Stimulated activated naive CD4-positive, alpha-beta T cell (primary cell): ENCODE measurements at regions not wholly inside any gene's neighbourhood (a gene's known extent, or its start where the extent isn't known, plus 50 kb on each side); places are given as distances from the start of the nearest gene placed in this dataset.

Experiments
- DNase-seq, 6 experiments: peaks; one replicate each; lab custom pipeline; 2025; lab: John Stamatoyannopoulos, UW

DNA sequence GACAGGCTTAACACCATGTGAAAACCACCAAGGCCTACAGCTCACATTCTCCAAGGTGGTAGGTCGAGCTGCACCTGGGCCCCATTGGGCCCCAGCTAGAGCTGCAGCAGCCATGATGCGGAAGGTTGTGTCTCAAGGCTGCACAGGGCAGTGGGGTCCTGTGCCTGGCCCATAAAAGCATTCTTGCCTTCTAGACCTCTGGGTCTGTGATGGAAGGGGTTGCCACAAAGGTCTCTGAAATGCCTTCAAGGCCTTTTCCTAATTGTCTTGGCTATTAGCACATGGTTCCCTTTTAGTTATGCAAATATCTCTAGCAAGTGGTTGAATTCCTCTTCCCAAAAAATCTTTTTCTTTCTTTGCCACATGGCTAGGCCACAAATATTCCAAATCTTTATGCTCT is 52.5 kb upstream of the C11orf58 start:
- no peak for DNase-seq

DNA sequence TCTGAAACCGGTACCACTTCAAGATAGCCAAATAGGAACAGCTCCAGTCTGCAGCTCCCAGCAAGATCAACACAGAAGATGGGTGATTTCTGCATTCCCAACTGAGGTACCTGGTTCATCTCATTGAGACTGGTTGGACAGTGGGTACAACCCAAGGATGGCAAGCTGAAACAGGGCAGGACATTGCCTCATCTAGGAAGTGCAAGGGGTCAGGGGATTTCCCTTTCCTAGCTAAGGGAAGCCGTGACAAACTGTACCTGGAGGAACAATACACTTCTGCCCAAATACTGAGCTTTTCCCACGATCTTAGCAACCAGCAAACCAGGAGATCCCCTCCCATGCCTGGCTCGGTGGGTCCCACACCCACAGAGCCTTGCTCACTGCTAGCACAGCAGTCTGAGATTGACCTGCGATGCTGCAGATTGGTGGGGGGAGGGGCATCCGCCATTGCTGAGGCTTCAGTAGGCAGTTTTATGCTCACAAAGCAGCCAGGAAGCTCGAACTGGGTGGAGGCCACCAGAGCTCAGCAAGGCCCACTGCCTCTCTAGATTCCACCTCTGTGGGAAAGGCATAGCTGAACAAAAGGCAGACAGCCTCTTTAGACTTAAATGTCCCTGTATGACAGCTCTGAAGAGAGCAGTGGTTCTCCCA is 59.9 kb upstream of the C11orf58 start:
- no peak for DNase-seq

DNA sequence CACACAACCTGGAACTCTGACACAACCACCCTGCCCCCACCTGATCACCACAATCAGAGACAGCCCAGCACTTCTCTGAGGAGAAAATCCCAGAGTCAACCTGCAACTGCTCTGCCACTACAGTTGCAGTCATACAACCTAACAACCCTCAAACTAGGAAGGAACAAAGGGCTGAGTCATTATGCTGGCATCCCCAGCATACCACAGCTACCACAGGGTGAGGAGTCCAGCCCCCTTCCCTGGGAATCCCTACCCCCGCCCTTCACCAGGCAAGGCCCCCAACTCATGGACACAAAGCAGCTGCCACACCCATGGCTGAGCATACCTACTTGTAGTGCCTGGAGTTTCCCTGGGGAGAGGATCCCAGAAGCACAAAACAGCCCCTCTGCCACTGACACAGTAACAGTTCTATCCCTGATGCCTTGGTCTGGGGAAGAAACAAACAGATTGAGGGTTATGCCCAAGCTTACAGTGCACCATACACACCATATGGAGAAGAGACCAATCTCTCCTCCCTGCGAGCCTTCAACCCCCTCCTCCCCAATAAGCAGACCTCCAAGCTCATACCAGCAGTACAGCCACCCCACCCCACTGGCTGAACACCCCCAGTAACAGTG is 68.5 kb upstream of the C11orf58 start:
- DNase-seq: no peak

DNA sequence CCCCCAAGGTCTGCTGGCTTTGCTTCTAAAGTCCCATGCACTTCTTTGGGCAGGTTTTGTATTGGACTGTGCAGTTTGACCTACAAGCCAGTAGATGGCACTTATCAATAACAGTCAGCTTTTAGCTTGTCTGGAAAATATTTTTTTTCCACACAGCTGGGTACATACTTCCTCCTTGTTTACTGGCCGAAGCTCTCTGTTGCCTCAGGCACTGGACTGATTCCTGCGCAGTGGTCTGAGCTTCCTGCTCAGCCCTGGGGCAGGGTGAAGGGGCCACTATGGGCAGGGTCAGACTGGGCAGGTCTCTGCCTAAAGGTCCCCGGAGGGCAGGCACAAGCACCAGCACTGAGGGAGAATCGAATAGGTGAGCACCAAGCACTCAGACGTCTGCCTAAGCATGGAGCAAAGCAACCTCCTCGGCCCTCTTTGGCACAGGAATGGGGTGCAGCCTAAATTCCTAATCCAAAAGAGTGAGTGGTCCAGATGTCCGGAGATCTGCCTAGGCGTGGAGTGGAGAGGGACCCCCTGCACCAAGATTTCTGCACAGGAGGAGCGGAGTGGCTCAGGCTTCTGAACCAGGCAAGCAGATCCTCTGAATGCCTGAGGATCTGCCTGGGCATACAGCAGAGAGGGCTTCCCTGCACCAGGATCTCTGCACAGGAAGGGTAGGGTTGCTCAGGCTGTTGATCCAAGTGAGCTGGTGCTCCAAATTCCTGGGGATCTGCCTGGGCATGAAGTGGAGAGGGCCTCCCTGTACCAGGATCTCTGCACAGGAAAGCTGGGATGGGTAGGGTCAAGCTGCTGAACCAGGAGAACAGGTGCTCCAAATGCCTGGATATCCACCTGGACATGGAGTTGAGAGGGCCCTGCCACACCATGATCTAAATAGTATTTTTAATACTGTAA is 105.9 kb upstream of the C11orf58 start:
- DNase-seq: no peak

DNA sequence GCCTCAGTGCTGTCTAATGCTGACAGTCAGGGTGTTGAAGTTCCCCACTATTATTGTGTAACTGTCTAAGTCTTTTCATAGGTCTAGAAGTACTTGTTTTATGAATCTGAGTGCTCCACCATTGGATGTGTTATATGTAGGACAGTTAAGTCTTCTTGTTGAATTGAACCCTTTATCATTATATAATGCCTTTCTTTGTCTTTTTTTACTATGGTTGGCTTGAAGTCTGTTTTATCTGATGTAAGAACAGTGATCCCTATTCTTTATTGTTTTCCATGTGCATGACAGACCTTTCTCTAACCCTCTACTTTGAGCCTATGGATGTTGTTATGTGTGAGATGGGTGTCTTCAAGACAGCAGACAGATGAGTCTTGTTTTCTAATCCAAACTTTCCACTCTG is 107.8 kb upstream of the C11orf58 start:
- DNase-seq: no peak

DNA sequence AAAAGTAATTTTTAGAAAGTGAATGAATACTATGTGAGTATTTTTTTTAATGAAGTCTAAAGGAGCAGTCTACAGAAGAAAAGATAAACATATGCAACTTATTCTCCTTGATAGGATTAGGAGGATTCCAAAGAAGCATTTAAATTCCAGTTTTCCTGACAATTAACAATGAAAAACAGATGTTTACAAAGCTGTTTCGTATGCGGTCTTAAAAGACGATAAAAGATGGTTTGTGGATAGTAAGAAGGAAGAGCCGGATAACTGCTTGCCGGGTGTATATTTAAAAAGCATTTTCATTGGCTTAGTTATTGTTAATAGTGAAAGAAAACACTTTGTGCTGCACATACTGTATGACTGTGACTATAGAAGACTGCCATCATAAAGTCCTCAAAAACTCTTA is 120.0 kb upstream of the C11orf58 start:
- DNase-seq: no peak

DNA sequence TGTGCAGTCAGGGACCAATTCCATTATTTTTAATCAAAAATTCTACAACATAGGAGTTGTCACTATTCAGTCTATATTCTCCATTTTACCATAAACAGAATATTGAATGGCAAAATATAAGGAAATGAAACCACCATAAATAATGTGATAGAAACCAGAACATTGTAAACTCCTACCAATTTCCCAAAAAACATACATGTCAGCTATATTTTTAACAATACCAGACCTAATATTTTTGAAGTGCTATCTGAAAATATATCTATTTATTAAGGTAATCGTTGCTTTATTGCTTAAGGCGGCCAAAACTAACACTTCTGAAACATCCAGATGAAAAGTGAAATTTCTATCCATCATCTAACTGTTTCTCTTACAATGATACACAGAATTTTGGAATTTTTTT is 123.0 kb upstream of the C11orf58 start:
- DNase-seq: no peak

DNA sequence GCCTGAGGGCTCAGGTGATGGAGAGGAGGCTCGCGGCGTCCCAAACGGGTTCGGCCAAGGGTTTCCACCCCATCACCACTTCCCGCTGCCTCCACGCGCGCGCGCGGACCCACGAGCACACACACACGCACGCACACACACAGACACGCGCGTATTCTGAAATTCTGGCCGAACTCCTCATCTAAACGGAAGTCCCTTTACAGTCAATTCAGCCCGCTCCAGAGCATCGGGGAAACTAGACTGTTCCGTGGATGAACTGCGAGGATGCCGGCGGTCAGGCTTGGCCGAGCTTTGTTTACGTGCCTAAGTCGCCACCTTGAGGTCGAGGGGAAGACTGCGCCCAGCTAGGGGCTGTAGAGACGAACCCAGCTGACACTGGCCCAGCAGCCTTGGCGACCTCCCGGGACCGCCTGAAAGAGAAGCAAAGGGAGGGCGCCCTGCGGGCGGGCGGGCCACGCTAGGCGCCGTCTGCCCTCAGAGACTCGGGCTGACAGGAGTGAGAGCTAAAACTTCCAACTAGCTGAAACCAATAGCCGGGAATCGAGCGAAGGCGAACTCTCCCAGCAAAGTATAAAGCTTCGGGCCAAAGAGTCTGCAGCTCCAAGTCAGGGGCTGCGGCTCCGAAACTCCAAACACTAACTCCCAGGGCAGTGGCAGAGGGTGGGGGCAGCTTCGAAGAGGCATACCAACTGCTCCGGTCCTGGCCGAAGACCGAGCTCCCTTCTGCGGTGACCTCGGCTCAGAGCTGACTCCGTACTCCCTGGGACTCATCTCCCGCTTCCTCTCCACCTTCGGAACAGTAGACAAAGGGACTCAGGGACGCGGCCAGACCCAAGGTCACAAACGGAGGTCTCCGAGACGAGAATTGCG is 124.7 kb upstream of the C11orf58 start:
- DNase-seq: peak; percentile 5 to 35 (median 20)

DNA sequence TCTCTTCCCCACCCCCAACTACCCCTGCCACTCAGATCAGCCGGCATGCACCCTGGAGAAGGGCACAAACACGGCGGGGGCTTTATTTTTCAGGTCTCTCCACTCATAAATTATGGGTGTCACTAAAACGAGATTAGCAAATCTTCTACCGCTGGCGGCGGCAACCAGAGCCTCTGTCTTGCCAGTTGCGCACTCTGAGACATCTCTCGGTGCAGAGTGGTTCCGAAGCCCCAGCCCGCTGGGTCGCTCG is 125.3 kb upstream of the C11orf58 start:
- peak in 1 of 6 experiments; percentile 23 for DNase-seq

DNA sequence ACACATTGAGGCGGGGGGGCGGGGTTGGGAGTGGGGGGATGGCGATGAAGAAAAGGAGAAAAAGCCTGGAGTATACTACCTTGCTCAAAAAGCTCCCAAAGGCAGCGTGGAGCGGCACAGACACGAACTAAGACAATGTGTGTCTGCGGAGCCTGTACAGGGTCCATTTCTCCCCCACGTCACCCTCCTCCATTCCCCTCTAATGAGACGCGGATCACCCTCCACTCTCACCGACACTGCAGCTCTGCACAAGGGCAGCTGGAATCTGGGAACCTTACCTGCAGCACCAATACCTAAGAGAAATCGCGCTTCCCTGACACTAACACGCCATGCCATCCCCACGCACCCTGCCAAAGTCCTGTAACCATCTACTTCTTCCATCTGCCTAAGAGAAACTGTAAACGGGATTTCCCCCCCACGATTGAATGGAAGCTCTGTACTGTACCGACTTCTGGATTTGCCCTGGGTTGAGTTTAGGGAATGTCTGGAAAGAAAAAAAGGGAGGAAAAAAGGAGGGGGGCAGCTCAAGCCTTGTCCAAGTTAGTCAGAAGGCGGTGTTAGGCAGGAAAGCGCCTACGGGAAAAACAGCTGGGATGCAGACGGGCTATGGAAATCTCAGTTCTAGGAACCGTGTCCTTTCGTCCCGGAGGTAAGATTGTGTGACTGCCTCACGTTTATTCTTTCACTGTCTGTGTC is 125.7 kb upstream of the C11orf58 start:
- DNase-seq: no peak

DNA sequence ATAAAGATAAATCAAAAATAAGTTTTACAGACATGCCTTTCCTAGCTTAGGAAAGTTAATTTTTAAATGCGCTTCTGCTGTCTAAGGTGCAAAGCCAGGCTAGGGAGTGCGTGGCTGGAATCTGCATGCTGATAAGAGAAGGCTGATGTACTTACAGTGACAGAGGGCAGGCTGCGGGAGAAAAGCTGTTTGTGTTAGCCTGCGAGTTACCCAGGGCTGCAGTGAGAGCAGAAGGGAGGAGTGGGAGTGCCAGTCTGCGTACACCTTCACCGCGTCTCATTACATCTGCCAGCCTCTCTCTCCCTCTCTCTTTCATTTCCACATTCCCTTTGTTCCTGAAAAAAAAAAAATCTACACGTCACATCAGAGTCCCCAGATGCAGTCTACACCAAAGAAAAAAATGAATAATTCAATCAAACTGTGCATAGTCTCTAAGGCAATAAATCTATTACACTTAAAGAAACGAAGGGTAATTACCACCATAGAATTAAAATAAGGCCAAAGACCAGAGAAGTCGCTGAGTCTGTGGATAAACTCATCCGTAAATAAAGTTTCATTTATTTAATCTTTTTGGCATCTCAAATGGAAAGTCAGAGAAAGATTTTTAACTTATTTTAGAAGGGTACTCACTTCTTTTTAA is 126.4 kb upstream of the C11orf58 start:
- no peak for DNase-seq

DNA sequence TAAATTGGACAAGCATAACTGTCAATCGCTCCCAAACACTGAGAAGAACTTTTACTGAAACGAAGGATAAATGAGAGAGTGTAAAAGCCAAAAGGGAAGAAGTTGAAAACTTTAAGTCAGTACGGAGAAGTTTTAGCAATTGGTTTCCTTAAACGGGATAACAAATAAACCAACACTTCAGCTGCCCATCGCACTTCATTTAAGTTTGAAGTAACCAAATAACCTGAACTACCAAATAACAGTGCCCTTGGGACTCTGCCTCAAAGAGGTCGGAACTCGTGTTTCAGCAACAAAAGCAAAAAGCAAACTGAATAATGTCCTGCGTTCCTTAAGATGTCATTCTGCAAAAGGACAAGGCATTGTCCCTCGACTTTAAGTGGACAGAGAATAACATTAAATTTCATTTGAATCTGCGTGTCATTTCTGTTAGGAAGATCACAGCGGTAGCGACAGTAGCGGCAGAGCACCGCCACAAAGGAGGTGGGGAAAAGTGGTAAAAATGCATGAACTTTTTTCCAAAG is 127.0 kb upstream of the C11orf58 start:
- no peak for DNase-seq

DNA sequence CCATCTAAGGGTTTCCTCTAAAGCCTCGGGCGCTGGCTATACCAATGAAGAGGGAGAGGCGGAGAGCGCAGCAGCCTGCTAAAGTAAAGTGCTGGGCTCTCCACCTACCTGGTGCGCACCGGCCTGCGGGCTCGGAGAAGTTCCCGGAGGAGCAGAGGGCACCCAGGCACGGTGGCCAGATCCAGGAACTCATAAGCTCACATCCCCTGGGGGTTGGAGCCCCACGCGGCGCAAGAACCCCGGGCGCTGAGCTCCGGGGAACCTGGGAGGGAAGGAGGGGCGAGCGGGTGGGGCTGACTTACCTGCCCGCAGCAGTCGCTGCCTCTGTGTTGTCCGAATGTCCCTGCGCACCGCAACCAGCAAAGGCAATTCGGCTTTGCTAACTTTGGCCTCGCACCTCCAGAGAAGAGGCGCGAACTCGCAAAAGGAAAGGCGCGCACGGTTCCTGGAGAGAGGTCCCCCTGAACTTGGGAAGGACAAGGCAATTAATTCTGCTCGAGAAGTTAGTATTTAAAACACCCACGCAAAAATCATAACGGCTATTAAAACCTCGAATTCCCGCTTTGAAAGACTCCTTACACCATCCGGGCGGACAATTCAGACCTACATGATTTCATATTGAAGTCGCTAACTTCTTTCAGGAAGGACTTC is 127.6 kb upstream of the C11orf58 start:
- no peak for DNase-seq

DNA sequence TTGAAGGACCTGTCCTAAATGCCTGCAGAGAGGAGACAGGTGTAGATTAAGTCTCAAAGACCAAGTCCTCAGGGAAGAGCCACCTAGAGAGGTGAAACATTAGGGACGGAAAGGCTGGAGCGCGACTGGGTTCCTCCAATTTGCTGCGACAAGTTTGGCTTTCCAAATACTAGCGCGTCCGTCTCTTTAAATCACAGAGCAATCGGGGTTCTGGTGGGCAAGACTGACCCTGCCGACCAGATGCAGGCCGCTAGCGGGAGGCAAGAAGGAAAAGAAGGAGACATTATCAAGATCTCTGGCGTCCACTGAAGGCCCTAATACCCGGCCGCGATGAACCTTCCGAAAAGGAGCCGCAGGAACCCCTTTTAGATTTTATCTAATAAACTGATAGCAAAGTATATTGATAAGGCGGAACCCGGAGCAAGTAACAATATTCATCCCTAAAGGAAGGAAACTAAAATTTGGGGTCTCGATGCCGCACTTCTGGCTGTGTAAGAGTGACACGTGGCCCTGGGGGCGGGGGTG is 128.2 kb upstream of the C11orf58 start:
- no peak for DNase-seq

DNA sequence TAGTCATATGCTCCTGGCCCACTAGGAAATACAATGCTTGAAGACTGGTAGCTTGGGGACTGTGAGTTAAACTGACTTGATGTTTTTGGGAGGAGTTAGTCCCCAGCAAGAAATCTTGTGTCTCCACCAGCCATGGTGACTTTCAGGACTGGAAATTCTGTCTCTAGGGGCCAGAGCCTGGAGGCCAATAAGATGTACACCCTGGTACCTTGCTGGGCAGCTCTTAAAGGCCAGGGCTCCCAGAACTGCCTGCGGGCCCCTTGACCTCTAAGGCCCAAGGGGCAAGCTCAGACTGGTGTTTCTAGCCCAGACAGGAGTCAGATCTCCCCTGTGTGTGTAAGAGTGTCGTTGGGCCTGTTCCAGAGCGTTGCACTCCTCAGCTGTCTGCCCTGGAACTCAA is 128.7 kb upstream of the C11orf58 start:
- DNase-seq: no peak

DNA sequence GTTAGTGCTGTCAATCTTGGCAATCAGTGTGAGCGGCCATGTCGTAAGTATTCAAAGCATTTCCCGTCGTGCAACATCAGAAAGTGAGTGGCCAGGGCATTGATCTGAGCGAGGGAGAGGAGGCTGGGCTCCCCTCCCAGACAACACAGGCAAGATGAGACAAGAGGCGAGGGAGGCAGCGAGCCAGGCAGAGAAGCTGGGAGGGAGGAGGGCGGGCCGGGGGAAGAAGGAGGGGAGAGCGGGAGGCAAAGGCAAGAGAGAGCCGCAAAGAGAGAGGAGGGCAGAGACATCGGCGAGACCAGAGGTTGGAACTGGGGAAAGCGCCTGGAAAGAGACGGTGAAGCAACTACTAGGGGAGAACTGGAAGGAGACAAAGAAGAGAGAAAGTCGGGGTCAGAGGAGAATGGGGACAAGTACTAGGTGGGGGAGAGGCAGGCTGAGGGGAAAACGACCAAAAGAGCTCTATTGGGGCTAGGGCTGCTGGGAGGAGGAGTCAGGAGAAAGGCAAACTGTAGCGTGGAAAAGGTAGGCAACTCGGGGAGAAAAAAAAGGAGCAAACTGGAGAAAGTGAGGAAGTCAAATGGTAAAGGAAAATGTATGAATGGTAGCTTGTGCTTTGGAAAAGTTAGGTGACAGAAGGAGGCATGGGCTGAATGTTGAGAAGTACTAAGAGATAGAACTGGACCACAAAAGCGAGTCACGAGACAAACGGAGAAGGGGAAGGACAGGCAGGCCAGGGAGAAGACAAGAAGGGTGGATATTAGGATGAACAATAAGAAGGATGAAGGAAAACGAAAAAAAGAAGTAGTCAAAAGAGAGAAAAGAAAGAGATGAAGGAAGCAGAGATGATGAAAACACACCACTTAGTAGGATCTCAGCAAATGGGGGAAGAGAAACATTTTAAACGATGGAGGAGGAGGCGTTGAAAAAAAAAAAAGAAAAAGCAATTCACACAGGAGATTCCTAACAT is 130.5 kb upstream of the C11orf58 start:
- DNase-seq: no peak

DNA sequence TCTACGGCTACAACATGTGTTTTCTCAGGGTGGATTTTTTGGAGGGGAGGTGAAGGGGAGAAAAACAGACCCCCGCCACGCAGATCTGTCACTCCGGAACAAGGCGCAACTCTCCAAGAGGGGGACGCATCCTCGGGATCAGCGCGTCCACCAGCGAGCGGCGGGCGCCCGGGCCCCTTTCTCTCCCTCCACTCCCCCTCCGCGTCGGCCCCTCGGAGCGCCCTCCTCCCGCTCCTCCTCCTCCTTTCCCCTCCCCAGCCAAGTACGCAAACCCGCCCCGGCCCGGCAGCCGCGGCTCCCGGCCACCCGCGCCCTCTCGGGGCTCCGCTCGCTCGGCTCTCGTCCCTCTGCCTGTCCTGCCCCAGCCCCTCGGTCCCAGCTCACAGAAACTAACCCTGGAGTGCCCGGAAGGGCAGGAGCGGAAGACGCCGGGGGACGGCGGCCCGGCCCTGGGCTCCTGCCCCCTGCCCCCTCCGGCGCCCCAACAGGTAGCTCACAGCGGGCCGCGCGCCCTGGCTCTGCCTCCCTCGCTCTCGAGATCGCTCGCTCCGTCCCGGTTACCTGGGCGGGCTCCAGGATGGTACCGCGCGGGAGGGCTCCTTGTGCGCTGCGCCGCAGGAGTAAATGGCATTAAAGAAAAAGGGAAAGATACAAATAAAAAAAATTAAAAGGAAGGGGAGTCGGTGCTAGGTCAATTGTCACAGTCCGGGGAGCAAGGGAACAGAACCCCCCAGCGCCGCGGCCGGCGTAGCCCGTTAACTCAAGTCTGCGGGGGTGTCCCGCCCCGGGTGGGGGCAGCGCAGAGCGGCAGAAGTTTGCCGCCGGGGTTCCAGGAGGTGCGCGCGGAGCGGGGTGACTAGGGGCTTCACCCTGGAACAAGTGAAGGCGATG is 131.4 kb upstream of the C11orf58 start:
- DNase-seq: peak in 1 of 6 experiments; percentile 10
